Lower leg skin (tissue), 3 donors: ENCODE measurements at regions not wholly inside any gene's neighbourhood (a gene's known extent, or its start where the extent isn't known, plus 50 kb on each side); places are given as distances from the start of the nearest gene placed in this dataset.

Source experiments
- CTCF ChIP-seq, 3 donors: fragments of 450-650 bp; IDR thresholded peaks; one replicate each; pipeline ENCODE4 v1.5.1; 2016; ENCODE audit warnings: antibody characterized with exemption in 3 of 3, mild to moderate bottlenecking in 3 of 3, moderate library complexity in 2 of 3
- POLR2A ChIP-seq, 2 donors: fragments of 450-650 bp; IDR thresholded peaks; one replicate each; pipeline ENCODE4 v1.6.1; 2016 to 2017; ENCODE audit warnings: antibody characterized with exemption in 2 of 2, mild to moderate bottlenecking in 1 of 2, moderate library complexity in 1 of 2

DNA sequence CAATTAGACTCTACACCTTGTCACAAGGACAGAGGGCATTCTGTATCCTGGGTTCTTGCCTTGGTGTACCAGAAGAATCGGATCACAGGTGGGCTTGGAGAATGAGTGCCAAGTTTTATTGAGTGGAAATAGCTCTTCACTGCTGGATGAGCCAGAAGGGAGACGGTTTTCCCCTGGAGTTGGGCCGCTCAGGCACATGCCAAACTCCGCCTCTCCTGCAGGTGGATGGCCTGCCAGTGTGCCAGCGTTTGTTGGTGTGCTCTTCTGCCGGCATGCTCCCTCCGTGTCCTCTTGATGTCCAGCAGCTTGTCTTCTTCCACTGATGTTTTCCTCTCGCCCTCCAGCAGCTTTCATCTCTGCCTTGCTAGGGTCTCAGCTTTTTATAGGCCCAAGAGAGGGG lies 115.5 kb upstream of the RAB27B start:
- TF ChIP-seq POLR2A (IDR thresholded peaks at IDR 0.05), result no peak
- no peak for TF ChIP-seq CTCF (IDR thresholded peaks at IDR 0.05)
